HG02798 (cell line): ENCODE measurements at regions not wholly inside any gene's neighbourhood (a gene's known extent, or its start where the extent isn't known, plus 50 kb on each side); places are given as distances from the start of the nearest gene placed in this dataset.
"Not testable (repeated sequence)": the region's sequence is repeated elsewhere in the genome, so short reads cannot be mapped to it uniquely, and the experiment has no call there.

Experiments used
- ATAC-seq: cut with Tn5 transposase; IDR thresholded peaks from one replicate; pipeline ENCODE4 v1.9.1; 2021; ENCODE audit warnings: mild to moderate bottlenecking; ENCODE audit not compliant: unreplicated experiment, poor library complexity

GRCh38 chr17:55900188-55900587 is 149.3 kb downstream of the PCTP start:
- no peak for ATAC-seq

GRCh38 chr17:55903028-55903690 is 152.3 kb downstream of the PCTP start:
- no peak for ATAC-seq

DNA sequence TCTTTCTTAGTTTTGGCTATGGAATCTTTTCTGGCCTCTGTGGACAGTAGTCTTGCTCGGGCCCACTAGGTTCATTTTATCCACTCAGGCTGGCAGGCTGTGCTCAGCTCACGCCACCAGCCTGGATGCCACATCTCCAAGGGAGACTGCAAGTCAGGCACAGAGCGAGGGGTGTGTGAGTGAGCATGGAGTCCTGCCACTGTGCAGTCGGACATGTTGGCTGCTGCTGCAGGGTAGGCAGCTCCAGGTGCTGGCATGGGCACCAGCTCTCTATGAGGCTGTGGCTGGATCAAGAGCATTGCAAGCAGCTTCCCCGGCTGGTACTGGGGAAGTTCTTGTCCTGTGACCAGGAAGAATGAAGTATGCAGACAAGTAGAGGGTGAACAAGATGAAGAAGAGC is 158.9 kb downstream of the PCTP start:
- no peak for ATAC-seq

GRCh38 chr17:55911186-55911585 is 160.3 kb downstream of the PCTP start:
- ATAC-seq = no peak

DNA sequence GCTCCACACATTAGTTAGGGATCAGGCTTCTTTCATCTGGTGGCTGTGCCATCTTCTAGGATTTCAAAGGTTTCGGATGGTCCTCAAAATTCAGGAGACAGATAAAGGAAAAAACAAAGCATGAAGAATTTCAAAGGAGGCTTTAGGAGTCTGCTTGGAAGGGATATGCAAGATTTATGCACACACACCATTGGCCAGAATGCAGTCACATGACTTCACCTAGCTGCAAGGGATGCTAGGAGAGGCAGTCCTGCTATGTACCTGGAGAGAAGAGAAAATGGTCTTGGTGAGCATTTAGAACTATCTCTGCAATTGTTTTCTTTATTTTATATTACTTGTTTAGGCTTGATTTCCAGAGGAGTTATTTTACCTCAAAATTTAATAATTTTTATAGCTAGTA is 174.6 kb downstream of the PCTP start:
- no peak for ATAC-seq

- no peak for ATAC-seq
Observed at GRCh38 chr17:55926276-55926990, 175.6 kb downstream of the PCTP start.

GRCh38 chr17:55930291-55930809 is 179.5 kb downstream of the PCTP start:
- no peak for ATAC-seq

DNA sequence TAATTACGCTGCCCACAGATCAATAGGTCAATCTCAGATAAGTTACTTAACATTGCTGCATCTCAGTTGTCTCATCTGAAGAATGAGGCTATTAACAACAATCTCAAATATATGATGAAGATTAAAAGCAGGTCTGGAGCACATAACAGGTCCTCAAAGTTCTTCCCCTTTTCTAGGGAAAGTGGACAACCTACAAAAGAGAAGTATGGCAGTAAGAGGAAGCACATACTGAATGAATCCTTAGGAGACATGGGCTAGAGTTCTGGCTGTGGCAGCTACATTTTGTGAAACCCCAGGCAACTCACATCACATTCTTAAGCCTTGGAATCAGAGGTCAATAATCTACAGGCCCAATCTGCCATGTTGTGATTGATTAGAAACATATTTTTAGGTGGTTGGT is 180.6 kb downstream of the PCTP start:
- no peak for ATAC-seq

DNA sequence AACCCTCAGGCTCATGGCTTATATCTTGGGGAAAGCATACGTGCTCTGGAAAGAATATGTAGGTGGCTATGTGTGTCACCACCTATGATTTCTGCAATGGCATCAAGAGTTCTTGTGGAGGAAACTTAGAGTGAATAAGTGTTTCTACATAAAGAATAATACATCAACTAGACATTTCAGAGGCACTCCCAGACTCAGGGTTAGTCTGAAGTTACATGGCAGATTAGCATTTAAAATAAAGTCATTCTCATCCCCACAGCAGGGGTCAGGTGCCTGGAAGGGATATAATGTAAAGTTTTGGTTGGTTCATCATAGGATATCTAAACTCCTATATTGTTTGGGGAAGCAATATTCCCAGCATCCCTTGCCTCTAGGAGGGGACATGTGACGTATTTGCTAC is 182.1 kb downstream of the PCTP start:
- no peak for ATAC-seq

DNA sequence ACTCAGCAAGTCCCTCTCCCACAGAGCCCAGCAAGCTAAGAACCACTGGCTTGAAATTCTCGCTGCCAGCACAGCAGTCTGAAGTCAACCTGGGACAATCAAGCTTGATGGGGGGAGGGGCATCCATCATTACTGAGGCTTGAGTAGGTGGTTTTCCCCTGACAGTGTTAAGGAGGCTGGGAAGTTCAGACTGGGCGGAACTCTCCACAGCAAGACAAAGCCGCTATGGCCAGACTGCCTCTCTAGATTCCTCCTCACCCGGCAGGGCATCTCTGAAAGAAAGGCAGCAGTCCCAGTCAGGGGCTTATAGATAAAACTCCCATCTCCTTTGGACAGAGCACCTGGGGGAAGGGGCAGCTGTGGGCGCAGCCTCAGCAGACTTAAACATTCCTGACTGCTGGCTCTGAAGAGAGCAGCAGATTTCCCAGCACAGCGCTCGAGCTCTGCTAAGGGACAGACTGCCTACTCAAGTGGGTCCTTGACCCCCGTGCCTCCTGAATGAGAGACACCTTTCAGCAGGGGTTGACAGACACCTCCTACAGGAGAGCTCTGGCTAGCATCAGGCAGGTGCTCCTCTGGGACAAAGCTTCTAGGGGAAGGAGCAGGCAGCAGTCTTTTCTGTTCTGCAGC is 188.4 kb downstream of the PCTP start:
- ATAC-seq = not testable (repeated sequence)

GRCh38 chr17:55959756-55960155 is 193.5 kb upstream of the ANKFN1 start:
- ATAC-seq = no peak

DNA sequence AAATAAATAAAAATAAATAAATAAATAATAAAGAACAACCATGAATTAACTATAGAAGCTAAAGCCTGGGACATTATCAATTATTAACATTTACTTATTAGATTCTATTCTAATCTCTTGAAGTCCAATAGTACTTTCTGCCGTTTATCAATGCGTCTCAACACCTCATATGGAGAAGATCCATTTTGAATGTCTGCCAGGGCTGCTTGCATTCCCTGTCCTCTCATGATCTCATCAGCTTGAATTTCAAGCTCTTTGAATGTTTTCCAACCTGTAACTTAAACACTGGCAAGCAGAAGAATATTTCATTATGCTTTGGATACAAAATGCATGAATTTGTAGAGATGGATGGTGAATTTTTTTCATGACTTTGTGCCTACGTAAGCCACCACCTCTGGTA is 191.9 kb upstream of the ANKFN1 start:
- ATAC-seq = no peak

- no peak for ATAC-seq
Observed at GRCh38 chr17:55962951-55963401, 190.3 kb upstream of the ANKFN1 start.

GRCh38 chr17:55964191-55964590 is 189.1 kb upstream of the ANKFN1 start:
- no peak for ATAC-seq

- no peak for ATAC-seq
Observed at GRCh38 chr17:55965051-55965450, 188.2 kb upstream of the ANKFN1 start.

DNA sequence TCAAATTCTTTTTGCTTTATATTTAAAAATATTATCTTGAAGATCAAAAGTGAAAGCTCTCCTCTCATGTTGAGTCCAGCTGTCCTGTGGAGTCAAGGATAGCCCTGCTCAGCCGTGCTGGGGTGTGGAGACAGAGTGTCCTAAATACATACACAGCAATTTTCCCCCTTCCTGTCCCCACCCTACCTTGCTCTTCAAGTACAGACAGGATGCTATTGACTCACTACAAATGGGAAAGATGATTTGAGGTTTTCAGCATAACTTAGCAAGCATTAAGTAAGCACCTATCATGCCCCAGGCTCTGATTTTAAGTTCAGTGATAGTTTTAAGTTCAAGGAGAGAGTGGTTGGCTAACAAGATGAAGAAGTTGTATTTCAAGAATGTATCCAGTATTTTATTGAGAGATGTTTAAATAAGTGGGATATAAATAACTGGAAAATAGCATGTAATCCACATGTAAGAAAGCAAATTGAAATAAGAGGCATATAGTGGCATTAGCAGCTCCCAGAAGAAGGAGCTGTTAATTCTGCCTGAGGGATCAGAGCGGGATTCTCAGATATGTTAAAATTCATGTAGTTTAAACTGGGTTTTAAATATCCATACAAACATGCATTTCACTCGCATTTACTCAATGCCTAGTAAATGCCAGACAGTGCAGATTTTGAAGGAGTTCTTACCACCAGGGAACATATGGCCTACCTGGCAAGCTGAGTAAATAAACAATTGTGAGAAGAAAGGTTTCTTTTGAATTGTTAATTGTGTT is 183.5 kb upstream of the ANKFN1 start:
- ATAC-seq = no peak

- ATAC-seq = no peak
Observed at GRCh38 chr17:55978578-55978977, 174.7 kb upstream of the ANKFN1 start.

- ATAC-seq = no peak
Observed at GRCh38 chr17:55983096-55983495, 170.2 kb upstream of the ANKFN1 start.

GRCh38 chr17:55986817-55987216 is 166.5 kb upstream of the ANKFN1 start:
- no peak for ATAC-seq

DNA sequence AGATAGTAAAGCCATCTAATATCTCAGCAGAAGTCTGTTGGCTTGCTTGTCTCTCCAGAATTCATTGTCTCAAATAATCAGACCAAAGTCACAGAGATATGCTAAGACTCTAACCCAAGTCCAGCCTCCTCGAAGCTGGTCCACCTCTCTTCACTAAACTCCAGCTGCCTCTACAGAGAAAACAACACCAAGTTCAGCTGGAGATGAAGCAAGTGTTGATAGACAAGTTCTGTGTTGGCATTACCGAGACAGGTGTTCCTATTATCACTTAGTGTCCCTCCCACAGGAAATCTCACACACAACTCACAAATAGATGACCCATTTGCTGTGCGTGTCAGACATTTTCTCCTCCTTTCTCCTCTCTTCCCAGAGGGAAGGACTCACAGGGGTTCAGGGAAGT is 164.4 kb upstream of the ANKFN1 start:
- no peak for ATAC-seq
